SHP77 treated with DMSO at 0.1 percent for 48 hours (cell line): ENCODE measurements at regions not wholly inside any gene's neighbourhood (a gene's known extent, or its start where the extent isn't known, plus 50 kb on each side); places are given as distances from the start of the nearest gene placed in this dataset.
A peak's percentile ranks its signal among the peaks of the same experiment; 100 is the strongest.

Source experiments
- DNase-seq: peaks from one replicate; lab custom pipeline; 2025; lab: John Stamatoyannopoulos, UW

- DNase-seq: no peak
Measured at GRCh38 chr2:155792666-155793065, 539.9 kb downstream of the NR4A2 start.

GRCh38 chr2:155770516-155770915 is 562.0 kb downstream of the NR4A2 start:
- no peak for DNase-seq

GRCh38 chr2:155766342-155767115 is 566.0 kb downstream of the NR4A2 start:
- DNase-seq: no peak

GRCh38 chr2:155755481-155755880 is 577.0 kb downstream of the NR4A2 start:
- DNase-seq: no peak

- no peak for DNase-seq
Measured at GRCh38 chr2:155748131-155748530, 584.4 kb downstream of the NR4A2 start.

GRCh38 chr2:155747531-155747930 is 585.0 kb downstream of the NR4A2 start:
- DNase-seq: no peak

GRCh38 chr2:155733091-155733853 is 599.2 kb downstream of the NR4A2 start:
- DNase-seq: peak; percentile 2

- no peak for DNase-seq
Measured at GRCh38 chr2:155730804-155731203, 601.7 kb downstream of the NR4A2 start.

GRCh38 chr2:155727187-155727895 is 605.2 kb downstream of the NR4A2 start:
- DNase-seq: no peak

GRCh38 chr2:155722290-155722689 is 610.2 kb downstream of the NR4A2 start:
- DNase-seq: no peak

- no peak for DNase-seq
Measured at GRCh38 chr2:155715705-155716104, 616.8 kb downstream of the NR4A2 start.

- DNase-seq: no peak
Measured at GRCh38 chr2:155714983-155715382, 617.5 kb downstream of the NR4A2 start.

- no peak for DNase-seq
Measured at GRCh38 chr2:155708071-155708470, 624.5 kb downstream of the NR4A2 start.

- DNase-seq: no peak
Measured at GRCh38 chr2:155703917-155704316, 628.6 kb downstream of the NR4A2 start.

- no peak for DNase-seq
Measured at GRCh38 chr2:155703048-155703447, 629.5 kb downstream of the NR4A2 start.

GRCh38 chr2:155701721-155702120 is 630.8 kb downstream of the NR4A2 start:
- no peak for DNase-seq

GRCh38 chr2:155696571-155696970 is 636.0 kb downstream of the NR4A2 start:
- no peak for DNase-seq

- DNase-seq: no peak
Measured at GRCh38 chr2:155695505-155695904, 637.0 kb downstream of the NR4A2 start.

- DNase-seq: no peak
Measured at GRCh38 chr2:155692856-155693255, 639.7 kb downstream of the NR4A2 start.

- no peak for DNase-seq
Measured at GRCh38 chr2:155692106-155692505, 640.4 kb downstream of the NR4A2 start.

GRCh38 chr2:155690785-155691184 is 641.7 kb downstream of the NR4A2 start:
- no peak for DNase-seq

GRCh38 chr2:155689791-155690190 is 642.7 kb downstream of the NR4A2 start:
- DNase-seq: no peak

GRCh38 chr2:155687181-155687580 is 645.3 kb downstream of the NR4A2 start:
- no peak for DNase-seq
